Fibroblast of lung (primary cell): ENCODE measurements at regions not wholly inside any gene's neighbourhood (a gene's known extent, or its start where the extent isn't known, plus 50 kb on each side); places are given as distances from the start of the nearest gene placed in this dataset.

Experiments
- CTCF ChIP-seq, 2 donors: IDR thresholded peaks in 1 of 2; conservative IDR thresholded peaks in 1 of 2; 1 replicate in 1 of 2; 2 replicates in 1 of 2; pipeline ENCODE4 v1.5.1; 2011 to 2012; ENCODE audit warnings: low read length in 2 of 2, control low read depth in 1 of 2, inconsistent platforms in 1 of 2, low read depth in 1 of 2, mild to moderate bottlenecking in 1 of 2
- EZH2 ChIP-seq: IDR thresholded peaks from 2 replicates; pipeline ENCODE4 v1.5.1; 2012; ENCODE audit warnings: low read length, control low read depth, mild to moderate bottlenecking; ENCODE audit errors: missing control alignments

GRCh38 chr3:23113455-23114171 is 89.5 kb upstream of the UBE2E2 start:
- TF ChIP-seq CTCF (conservative IDR thresholded peaks at IDR 0.05 in 1 of 2, IDR thresholded peaks at IDR 0.05 in 1 of 2; ENCODE audit: low read depth in 1 of 2, low read length in 2 of 2) (no peak), EZH2 (no peak)
